HL-60 (cell line): ENCODE measurements at regions not wholly inside any gene's neighbourhood (a gene's known extent, or its start where the extent isn't known, plus 50 kb on each side); places are given as distances from the start of the nearest gene placed in this dataset.

Experiments
- DNase-seq, 2 experiments: peaks; one replicate each; pipeline ENCODE4 v3.0.0-alpha.2; 2010 to 2020; ENCODE audit warnings: low read depth in 1 of 2, low spot score in 1 of 2
- H3K27ac ChIP-seq: fragments of 250-450 bp; sonication (Bioruptor Pico); replicated peaks from 2 replicates; pipeline ENCODE4 v1.5.1; 2020; ENCODE audit warnings: mild to moderate bottlenecking, moderate library complexity
- H3K27me3 ChIP-seq: fragments of 250-450 bp; sonication (Bioruptor Pico); 2 replicates; pipeline ENCODE4 v1.5.1; 2021; ENCODE audit warnings: mild to moderate bottlenecking, moderate library complexity; ENCODE audit not compliant: insufficient read depth, poor library complexity, severe bottlenecking
- H3K4me3 ChIP-seq: replicated peaks from 2 replicates; pipeline ENCODE4 v1.5.1; 2011; ENCODE audit warnings: mild to moderate bottlenecking, control low read depth, low read length; ENCODE audit not compliant: insufficient read depth
- CTCF ChIP-seq: IDR thresholded peaks from one replicate; pipeline ENCODE4 v1.5.1; 2011; ENCODE audit warnings: low read length, control low read depth, inconsistent platforms; ENCODE audit not compliant: insufficient read depth
- GABPA ChIP-seq: IDR thresholded peaks from 2 replicates; pipeline ENCODE4 v1.6.1; 2012; ENCODE audit warnings: low read depth
- POLR2AphosphoS5 ChIP-seq: IDR thresholded peaks from 2 replicates; pipeline ENCODE4 v1.6.1; 2012; ENCODE audit warnings: low read depth
- SPI1 ChIP-seq: IDR thresholded peaks from 2 replicates; pipeline ENCODE4 v1.6.1; 2012; ENCODE audit warnings: low read depth, mild to moderate bottlenecking, borderline replicate concordance
- TF ChIP-seq, protein P1 (sequence below): IDR thresholded peaks from 2 replicates; pipeline ENCODE4 v1.6.1; 2012; ENCODE audit warnings: low read depth; ENCODE audit not compliant: insufficient replicate concordance

DNA sequence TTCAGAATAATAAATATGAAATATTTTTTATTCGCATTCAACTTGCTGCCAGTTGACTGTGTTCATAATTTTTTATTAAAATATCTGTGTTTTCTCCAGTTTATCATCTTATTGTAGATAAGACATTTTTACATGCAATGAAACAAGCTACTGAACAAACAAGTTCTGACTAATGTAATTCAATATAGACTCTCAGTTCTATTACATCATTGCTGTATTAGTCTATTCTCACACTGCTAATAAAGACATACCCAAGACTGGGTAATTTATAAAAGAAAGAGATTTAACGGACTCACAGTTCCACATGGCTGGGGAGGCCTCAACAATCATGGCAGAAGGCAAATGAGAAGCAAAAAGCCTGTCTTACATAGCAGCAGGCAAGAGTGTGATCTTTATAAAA lies 1357.7 kb upstream of the CITED2 start:
- DNase-seq, result no peak
- no peaks in the 10 kb centered on the region for H3K27me3 ChIP-seq
- H3K27ac ChIP-seq, result no peak overlapping the region
- no peak for TF ChIP-seq CTCF
- H3K4me3 ChIP-seq, result no peak overlapping the region

DNA sequence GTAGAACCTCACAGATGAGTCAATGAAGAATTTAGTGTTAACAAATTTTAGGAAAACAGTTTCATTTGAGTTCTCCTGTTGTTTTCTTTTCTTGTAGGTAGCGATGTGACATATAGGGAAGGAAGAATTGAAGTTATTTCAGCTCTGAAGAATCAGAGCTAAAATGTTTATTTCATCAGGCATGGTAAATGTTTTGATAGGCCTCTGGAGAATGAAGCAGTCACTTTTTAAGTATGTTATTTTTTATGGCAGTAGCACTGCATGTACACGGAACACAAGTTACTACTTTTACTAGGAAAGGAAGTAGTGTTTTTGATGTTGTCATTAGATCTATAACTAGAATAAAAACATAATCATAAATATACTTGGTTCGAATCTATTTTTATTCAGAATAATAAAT lies 1357.3 kb upstream of the CITED2 start:
- no peak overlapping the region for H3K27ac ChIP-seq
- no peak overlapping the region for H3K4me3 ChIP-seq
- no peaks in the 10 kb centered on the region for H3K27me3 ChIP-seq
- TF ChIP-seq POLR2AphosphoS5 (no peak), SPI1 (no peak)
- DNase-seq, result no peak

- Histone ChIP-seq H3K27me3 (no peaks in the 10 kb centered on the region), H3K27ac (peak overlapping the region; percentile 47), H3K4me3 (no peak overlapping the region)
- peak; percentile 50 to 70 for DNase-seq
- TF ChIP-seq GABPA, result no peak
- TF ChIP-seq, protein P1, sequence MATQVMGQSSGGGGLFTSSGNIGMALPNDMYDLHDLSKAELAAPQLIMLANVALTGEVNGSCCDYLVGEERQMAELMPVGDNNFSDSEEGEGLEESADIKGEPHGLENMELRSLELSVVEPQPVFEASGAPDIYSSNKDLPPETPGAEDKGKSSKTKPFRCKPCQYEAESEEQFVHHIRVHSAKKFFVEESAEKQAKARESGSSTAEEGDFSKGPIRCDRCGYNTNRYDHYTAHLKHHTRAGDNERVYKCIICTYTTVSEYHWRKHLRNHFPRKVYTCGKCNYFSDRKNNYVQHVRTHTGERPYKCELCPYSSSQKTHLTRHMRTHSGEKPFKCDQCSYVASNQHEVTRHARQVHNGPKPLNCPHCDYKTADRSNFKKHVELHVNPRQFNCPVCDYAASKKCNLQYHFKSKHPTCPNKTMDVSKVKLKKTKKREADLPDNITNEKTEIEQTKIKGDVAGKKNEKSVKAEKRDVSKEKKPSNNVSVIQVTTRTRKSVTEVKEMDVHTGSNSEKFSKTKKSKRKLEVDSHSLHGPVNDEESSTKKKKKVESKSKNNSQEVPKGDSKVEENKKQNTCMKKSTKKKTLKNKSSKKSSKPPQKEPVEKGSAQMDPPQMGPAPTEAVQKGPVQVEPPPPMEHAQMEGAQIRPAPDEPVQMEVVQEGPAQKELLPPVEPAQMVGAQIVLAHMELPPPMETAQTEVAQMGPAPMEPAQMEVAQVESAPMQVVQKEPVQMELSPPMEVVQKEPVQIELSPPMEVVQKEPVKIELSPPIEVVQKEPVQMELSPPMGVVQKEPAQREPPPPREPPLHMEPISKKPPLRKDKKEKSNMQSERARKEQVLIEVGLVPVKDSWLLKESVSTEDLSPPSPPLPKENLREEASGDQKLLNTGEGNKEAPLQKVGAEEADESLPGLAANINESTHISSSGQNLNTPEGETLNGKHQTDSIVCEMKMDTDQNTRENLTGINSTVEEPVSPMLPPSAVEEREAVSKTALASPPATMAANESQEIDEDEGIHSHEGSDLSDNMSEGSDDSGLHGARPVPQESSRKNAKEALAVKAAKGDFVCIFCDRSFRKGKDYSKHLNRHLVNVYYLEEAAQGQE, result no peak
- TF ChIP-seq CTCF, result no peak
- no peak for TF ChIP-seq SPI1
- no peak for TF ChIP-seq POLR2AphosphoS5
Observed at GRCh38 chr6:140729521-140729920, 1355.1 kb upstream of the CITED2 start.

- TF ChIP-seq CTCF (no peak), GABPA (no peak), SPI1 (no peak), POLR2AphosphoS5 (no peak)
- TF ChIP-seq, protein P1, result no peak
- DNase-seq, result no peak
- Histone ChIP-seq H3K27me3 (no peaks in the 10 kb centered on the region), H3K27ac (no peak overlapping the region), H3K4me3 (no peak overlapping the region)
Observed at GRCh38 chr6:140718021-140718420, 1343.6 kb upstream of the CITED2 start.

- H3K4me3 ChIP-seq, result no peak overlapping the region
- DNase-seq, result no peak
- no peak for TF ChIP-seq POLR2AphosphoS5
- TF ChIP-seq, protein P1, result no peak
- TF ChIP-seq SPI1, result no peak
- no peak for TF ChIP-seq GABPA
- no peak for TF ChIP-seq CTCF
Observed at GRCh38 chr6:140713495-140713894, 1339.0 kb upstream of the CITED2 start.

More at GRCh38 chr6:140713495-140713894, 1339.0 kb upstream of the CITED2 start:
- no peak overlapping the region for H3K27ac ChIP-seq
- H3K27me3 ChIP-seq, result no peaks in the 10 kb centered on the region
